DND-41 (cell line): ENCODE measurements at regions not wholly inside any gene's neighbourhood (a gene's known extent, or its start where the extent isn't known, plus 50 kb on each side); places are given as distances from the start of the nearest gene placed in this dataset.

Source experiments
- ATAC-seq: fragments of 200-7000 bp; cut with Tn5 transposase; 3 replicates; pipeline ENCODE4 v1.9.1; 2021; ENCODE audit warnings: low read depth; ENCODE audit not compliant: insufficient read depth
- DNase-seq: peaks from one replicate; pipeline ENCODE4 v3.0.0-alpha.2; 2020
- H2AFZ ChIP-seq: 2 replicates; pipeline ENCODE4 v1.6.0; 2012; ENCODE audit warnings: low read depth, low read length
- H3K27ac ChIP-seq: 2 replicates; pipeline ENCODE4 v1.5.1; 2012; ENCODE audit warnings: low read length, inconsistent platforms
- H3K27me3 ChIP-seq: fragments of 200-600 bp; sonication (generic); 2 replicates; pipeline ENCODE4 v1.6.0; 2012; ENCODE audit warnings: low read length, mild to moderate bottlenecking, inconsistent platforms; ENCODE audit not compliant: insufficient read depth, poor library complexity
- H3K36me3 ChIP-seq: 2 replicates; pipeline ENCODE4 v1.5.1; 2012; ENCODE audit warnings: low read length, inconsistent platforms; ENCODE audit not compliant: insufficient read depth
- H3K4me1 ChIP-seq: 2 replicates; pipeline ENCODE4 v1.5.1; 2012; ENCODE audit warnings: mild to moderate bottlenecking, low read length; ENCODE audit not compliant: insufficient read depth
- H3K4me2 ChIP-seq: 2 replicates; pipeline ENCODE4 v1.6.0; 2012; ENCODE audit warnings: mild to moderate bottlenecking, moderate library complexity, low read length, inconsistent platforms; ENCODE audit not compliant: insufficient read depth
- H3K4me3 ChIP-seq, 2 experiments: fragments of 200-600 bp in 1 of 2; shearing (Covaris generic) in 1 of 2; 2 replicates each; pipeline ENCODE4 v1.5.1; 2012 to 2016; ENCODE audit warnings: inconsistent platforms in 2 of 2, low read length in 2 of 2, mild to moderate bottlenecking in 2 of 2, low read depth in 1 of 2, moderate library complexity in 1 of 2
- H3K79me2 ChIP-seq: 2 replicates; pipeline ENCODE4 v1.6.0; 2012; ENCODE audit warnings: low read length, inconsistent platforms; ENCODE audit not compliant: insufficient read depth
- H3K9ac ChIP-seq: 2 replicates; pipeline ENCODE4 v1.6.0; 2012; ENCODE audit warnings: low read depth, mild to moderate bottlenecking, inconsistent platforms, low read length, moderate library complexity
- H3K9me3 ChIP-seq: 2 replicates; pipeline ENCODE4 v1.5.1; 2012; ENCODE audit warnings: low read length, moderate library complexity, mild to moderate bottlenecking, inconsistent platforms; ENCODE audit not compliant: insufficient read depth, severe bottlenecking
- H4K20me1 ChIP-seq: 2 replicates; pipeline ENCODE4 v1.6.0; 2012; ENCODE audit warnings: low read length; ENCODE audit not compliant: insufficient read depth
- EZH2 ChIP-seq: IDR thresholded peaks from 3 replicates; pipeline ENCODE4 v1.6.1; 2012; ENCODE audit warnings: borderline replicate concordance, low read depth, mild to moderate bottlenecking, moderate library complexity, low read length, inconsistent platforms; ENCODE audit not compliant: severe bottlenecking
- TF ChIP-seq, protein P1 (sequence below): IDR thresholded peaks from 2 replicates; pipeline ENCODE4 v1.5.1; 2012; ENCODE audit warnings: borderline replicate concordance, low read length, moderate library complexity, mild to moderate bottlenecking; ENCODE audit not compliant: poor library complexity, severe bottlenecking; ENCODE audit errors: extremely low read depth

DNA sequence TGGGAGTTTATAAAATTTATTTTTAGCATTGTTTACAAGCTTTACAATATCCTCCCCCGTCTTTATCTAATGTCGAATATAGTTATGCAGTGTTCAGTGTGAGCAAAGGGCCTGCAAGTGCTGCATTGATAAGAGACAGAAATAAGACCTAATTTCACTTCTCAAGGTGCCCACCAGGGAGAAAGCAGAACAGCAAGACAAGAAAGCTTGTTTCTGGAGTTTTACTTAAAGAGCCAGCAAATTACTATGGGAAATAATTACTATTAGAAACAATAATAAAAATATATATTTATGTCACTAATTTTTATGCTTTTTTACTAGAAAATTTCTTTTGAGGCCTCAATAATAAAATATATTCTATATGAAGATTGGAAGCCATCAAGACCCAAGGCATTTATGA is 2677.7 kb downstream of the ARAP2 start:
- H2AFZ ChIP-seq, result no peak overlapping the region
- no peak for DNase-seq

DNA sequence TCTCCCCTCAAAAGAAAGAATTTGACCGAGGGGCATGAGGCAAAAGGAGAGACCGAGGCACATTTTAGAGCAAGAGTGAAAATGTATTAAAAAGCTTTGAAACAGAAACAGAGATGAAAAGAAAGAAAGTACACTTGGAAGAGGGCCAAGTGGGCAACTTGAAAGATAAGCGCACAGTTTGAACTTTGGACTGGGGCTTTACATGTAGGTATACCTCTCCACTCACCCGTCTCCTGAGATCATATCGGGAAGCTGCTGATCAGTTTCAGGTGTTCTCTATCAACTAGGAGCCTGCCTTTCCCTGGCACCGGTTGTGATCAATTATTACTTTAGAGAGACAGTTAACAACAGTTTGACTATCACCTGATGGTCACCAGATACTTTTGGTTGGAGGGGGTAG is 2666.5 kb downstream of the ARAP2 start:
- no peak overlapping the region for H3K4me2 ChIP-seq
- TF ChIP-seq, protein P1, sequence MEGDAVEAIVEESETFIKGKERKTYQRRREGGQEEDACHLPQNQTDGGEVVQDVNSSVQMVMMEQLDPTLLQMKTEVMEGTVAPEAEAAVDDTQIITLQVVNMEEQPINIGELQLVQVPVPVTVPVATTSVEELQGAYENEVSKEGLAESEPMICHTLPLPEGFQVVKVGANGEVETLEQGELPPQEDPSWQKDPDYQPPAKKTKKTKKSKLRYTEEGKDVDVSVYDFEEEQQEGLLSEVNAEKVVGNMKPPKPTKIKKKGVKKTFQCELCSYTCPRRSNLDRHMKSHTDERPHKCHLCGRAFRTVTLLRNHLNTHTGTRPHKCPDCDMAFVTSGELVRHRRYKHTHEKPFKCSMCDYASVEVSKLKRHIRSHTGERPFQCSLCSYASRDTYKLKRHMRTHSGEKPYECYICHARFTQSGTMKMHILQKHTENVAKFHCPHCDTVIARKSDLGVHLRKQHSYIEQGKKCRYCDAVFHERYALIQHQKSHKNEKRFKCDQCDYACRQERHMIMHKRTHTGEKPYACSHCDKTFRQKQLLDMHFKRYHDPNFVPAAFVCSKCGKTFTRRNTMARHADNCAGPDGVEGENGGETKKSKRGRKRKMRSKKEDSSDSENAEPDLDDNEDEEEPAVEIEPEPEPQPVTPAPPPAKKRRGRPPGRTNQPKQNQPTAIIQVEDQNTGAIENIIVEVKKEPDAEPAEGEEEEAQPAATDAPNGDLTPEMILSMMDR, result no peak
- no peak for TF ChIP-seq EZH2
- H3K27ac ChIP-seq, result no peak overlapping the region
- H3K9ac ChIP-seq, result no peak overlapping the region
- no peaks in the 10 kb centered on the region for H3K36me3 ChIP-seq
- no peaks in the 10 kb centered on the region for H3K27me3 ChIP-seq
- ATAC-seq (no peak), DNase-seq (no peak)
- H3K4me3 ChIP-seq, result no peak overlapping the region
- H3K79me2 ChIP-seq, result no peaks in the 10 kb centered on the region
- H3K4me1 ChIP-seq, result no peaks in the 10 kb centered on the region
- H3K9me3 ChIP-seq, result no peaks in the 10 kb centered on the region
- H4K20me1 ChIP-seq, result no peaks in the 10 kb centered on the region
- no peak overlapping the region for H2AFZ ChIP-seq

More for the DNA sequence above, 2677.7 kb downstream of the ARAP2 start:
- H3K4me1 ChIP-seq, result no peaks in the 10 kb centered on the region
- no peaks in the 10 kb centered on the region for H3K9me3 ChIP-seq
- H3K9ac ChIP-seq, result no peak overlapping the region
- no peak for ATAC-seq
- no peaks in the 10 kb centered on the region for H3K27me3 ChIP-seq
- H3K4me3 ChIP-seq, result no peak overlapping the region
- H3K4me2 ChIP-seq, result no peak overlapping the region
- H3K36me3 ChIP-seq, result no peaks in the 10 kb centered on the region
- H3K79me2 ChIP-seq, result no peaks in the 10 kb centered on the region
- no peaks in the 10 kb centered on the region for H4K20me1 ChIP-seq
- H3K27ac ChIP-seq, result no peak overlapping the region
- no peak for TF ChIP-seq EZH2
- TF ChIP-seq, protein P1, result no peak

DNA sequence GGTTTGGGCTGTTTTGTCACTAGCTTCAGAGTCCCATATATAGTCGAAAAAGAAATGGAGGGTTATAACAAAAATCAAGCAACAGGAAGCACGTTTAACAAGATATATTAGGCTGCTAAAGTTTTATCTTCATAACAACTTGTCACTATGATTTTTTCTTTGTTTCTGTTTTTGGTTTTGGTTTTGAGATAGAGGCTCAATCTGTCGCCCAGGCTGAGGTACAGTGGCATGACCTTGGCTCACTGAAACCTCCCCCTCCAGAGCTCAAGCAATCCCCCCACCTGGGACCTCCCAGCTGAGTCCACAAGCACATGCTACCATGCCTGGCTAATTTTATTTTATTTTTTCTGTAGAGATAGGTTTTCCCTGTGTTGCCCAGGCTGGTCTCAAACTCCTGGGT is 2664.4 kb downstream of the ARAP2 start:
- no peak for ATAC-seq
- H3K4me3 ChIP-seq, result no peak overlapping the region
- no peaks in the 10 kb centered on the region for H3K36me3 ChIP-seq
- H4K20me1 ChIP-seq, result no peaks in the 10 kb centered on the region
- H3K4me1 ChIP-seq, result no peaks in the 10 kb centered on the region
- no peak overlapping the region for H3K4me2 ChIP-seq
- H3K9ac ChIP-seq, result no peak overlapping the region
- TF ChIP-seq, protein P1, result no peak
- no peak for TF ChIP-seq EZH2
- DNase-seq, result no peak
- H3K79me2 ChIP-seq, result no peaks in the 10 kb centered on the region
- no peaks in the 10 kb centered on the region for H3K9me3 ChIP-seq
- H3K27me3 ChIP-seq, result no peaks in the 10 kb centered on the region
- H2AFZ ChIP-seq, result no peak overlapping the region
- no peak overlapping the region for H3K27ac ChIP-seq

DNA sequence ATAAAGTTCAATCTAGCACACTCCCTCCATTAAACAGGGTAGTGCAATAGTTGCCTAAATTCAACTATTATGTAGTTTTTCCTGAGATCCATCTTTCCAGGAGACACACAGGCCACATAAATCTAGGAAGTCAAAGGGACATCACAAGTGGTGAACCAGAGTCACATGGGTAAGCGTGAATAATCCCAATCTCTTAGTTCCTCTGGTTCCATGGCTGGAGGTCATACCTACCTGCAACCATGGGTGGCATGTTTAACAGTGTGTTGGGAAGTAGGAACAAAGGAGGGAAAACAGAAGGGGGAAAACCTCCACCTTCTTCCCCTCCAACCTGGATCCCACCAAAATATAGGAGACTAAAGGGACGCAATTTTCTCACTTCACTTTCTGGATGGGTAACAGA is 2651.6 kb downstream of the ARAP2 start:
- Histone ChIP-seq H2AFZ (no peak overlapping the region), H3K27me3 (no peaks in the 10 kb centered on the region), H4K20me1 (no peaks in the 10 kb centered on the region), H3K36me3 (no peaks in the 10 kb centered on the region), H3K4me1 (no peaks in the 10 kb centered on the region), H3K9ac (no peak overlapping the region), H3K27ac (no peak overlapping the region), H3K79me2 (no peaks in the 10 kb centered on the region), H3K9me3 (peaks cover 43% of the 10 kb centered on the region), H3K4me2 (no peak overlapping the region), H3K4me3 (no peak overlapping the region)
- no peak for TF ChIP-seq EZH2
- TF ChIP-seq, protein P1, result no peak
- DNase-seq (no peak), ATAC-seq (no peak)
